ENCODE measurements at regions not wholly inside any gene's neighbourhood (a gene's known extent, or its start where the extent isn't known, plus 50 kb on each side); places are given as distances from the start of the nearest gene placed in this dataset.

DNA sequence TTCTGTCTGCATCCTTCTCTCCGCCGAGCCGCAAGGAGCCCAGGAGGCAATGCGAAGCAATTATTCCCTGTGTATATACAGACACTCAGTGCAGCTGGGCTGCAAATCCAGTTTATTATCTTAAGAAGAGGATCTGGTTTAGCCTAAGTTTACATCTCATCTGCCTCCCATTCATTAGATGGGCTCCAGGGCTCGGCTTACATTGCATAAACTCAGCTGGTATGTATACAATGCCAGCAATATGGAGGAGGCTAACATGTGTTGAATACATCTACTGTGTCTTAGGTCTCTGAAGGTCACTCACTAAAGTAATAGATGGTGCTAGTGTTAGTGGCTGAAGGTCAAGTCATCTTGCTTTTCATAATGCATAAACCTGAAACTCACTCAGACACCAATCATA, 996.8 kb downstream of the KCNMA1 start:
- Histone ChIP-seq H3F3A (ENCODE audit: insufficient read depth, low read length) (no peaks in the 10 kb centered on the region), H3K4me1 (ENCODE audit: insufficient read depth, low read length, severe bottlenecking) (no peaks in the 10 kb centered on the region), H3K4me3 (ENCODE audit: low read depth, low read length, poor library complexity, severe bottlenecking) (no peak overlapping the region), H2AFZ (ENCODE audit: low read length) (no peak overlapping the region), H3K9ac (ENCODE audit: low read length) (no peak overlapping the region), H3K9me3 (ENCODE audit: low read length) (no peaks in the 10 kb centered on the region), H3K27me3 (ENCODE audit: insufficient read depth, low read length) (no peaks in the 10 kb centered on the region), H4K20me1 (ENCODE audit: insufficient read depth, low read length) (no peaks in the 10 kb centered on the region), H3K9me2 (ENCODE audit: low read depth, low read length) (no peaks in the 10 kb centered on the region), H3K79me2 (ENCODE audit: insufficient read depth, low read length) (no peaks in the 10 kb centered on the region), H3K27ac (ENCODE audit: low read depth, low read length, poor library complexity, severe bottlenecking) (no peak overlapping the region), H3K36me3 (ENCODE audit: insufficient read depth, low read length) (no peaks in the 10 kb centered on the region), H3K4me2 (ENCODE audit: low read length) (no peak overlapping the region)
- TF ChIP-seq, protein P1, sequence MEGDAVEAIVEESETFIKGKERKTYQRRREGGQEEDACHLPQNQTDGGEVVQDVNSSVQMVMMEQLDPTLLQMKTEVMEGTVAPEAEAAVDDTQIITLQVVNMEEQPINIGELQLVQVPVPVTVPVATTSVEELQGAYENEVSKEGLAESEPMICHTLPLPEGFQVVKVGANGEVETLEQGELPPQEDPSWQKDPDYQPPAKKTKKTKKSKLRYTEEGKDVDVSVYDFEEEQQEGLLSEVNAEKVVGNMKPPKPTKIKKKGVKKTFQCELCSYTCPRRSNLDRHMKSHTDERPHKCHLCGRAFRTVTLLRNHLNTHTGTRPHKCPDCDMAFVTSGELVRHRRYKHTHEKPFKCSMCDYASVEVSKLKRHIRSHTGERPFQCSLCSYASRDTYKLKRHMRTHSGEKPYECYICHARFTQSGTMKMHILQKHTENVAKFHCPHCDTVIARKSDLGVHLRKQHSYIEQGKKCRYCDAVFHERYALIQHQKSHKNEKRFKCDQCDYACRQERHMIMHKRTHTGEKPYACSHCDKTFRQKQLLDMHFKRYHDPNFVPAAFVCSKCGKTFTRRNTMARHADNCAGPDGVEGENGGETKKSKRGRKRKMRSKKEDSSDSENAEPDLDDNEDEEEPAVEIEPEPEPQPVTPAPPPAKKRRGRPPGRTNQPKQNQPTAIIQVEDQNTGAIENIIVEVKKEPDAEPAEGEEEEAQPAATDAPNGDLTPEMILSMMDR (IDR thresholded peaks at IDR 0.05; ENCODE audit: low read length) = no peak
- no peak for TF ChIP-seq EZH2 (IDR thresholded peaks at IDR 0.05; ENCODE audit: borderline replicate concordance, low read length)

DNA sequence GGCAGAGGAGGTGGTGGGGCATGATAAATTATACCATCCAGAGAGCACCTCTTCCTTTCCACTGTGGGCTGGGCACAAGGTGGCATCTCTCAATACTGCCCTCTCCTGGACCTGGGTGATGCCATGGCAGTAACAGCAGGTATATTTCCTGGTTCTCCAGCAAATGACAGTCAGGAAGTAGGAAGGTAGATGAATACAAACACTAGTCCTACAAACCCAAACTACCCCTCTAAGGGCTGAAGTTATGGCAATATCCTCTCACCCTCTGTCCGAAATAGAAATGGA, 1004.9 kb downstream of the KCNMA1 start:
- Histone ChIP-seq H2AFZ (ENCODE audit: low read length) (no peak overlapping the region), H3K36me3 (ENCODE audit: insufficient read depth, low read length) (no peaks in the 10 kb centered on the region), H3K27ac (ENCODE audit: low read depth, low read length, poor library complexity, severe bottlenecking) (no peak overlapping the region), H4K20me1 (ENCODE audit: insufficient read depth, low read length) (no peaks in the 10 kb centered on the region), H3K9me3 (ENCODE audit: low read length) (no peaks in the 10 kb centered on the region), H3K4me2 (ENCODE audit: low read length) (no peak overlapping the region), H3K4me1 (ENCODE audit: insufficient read depth, low read length, severe bottlenecking) (no peaks in the 10 kb centered on the region), H3K9ac (ENCODE audit: low read length) (no peak overlapping the region), H3K79me2 (ENCODE audit: insufficient read depth, low read length) (no peaks in the 10 kb centered on the region), H3K27me3 (ENCODE audit: insufficient read depth, low read length) (no peaks in the 10 kb centered on the region), H3K9me2 (ENCODE audit: low read depth, low read length) (no peaks in the 10 kb centered on the region), H3K4me3 (ENCODE audit: low read depth, low read length, poor library complexity, severe bottlenecking) (no peak overlapping the region), H3F3A (ENCODE audit: insufficient read depth, low read length) (no peaks in the 10 kb centered on the region)
- TF ChIP-seq, protein P1 (IDR thresholded peaks at IDR 0.05; ENCODE audit: low read length) = peak; percentile 53; the same call in 1 of the 2 replicates
- TF ChIP-seq EZH2 (IDR thresholded peaks at IDR 0.05; ENCODE audit: borderline replicate concordance, low read length) = no peak

DNA sequence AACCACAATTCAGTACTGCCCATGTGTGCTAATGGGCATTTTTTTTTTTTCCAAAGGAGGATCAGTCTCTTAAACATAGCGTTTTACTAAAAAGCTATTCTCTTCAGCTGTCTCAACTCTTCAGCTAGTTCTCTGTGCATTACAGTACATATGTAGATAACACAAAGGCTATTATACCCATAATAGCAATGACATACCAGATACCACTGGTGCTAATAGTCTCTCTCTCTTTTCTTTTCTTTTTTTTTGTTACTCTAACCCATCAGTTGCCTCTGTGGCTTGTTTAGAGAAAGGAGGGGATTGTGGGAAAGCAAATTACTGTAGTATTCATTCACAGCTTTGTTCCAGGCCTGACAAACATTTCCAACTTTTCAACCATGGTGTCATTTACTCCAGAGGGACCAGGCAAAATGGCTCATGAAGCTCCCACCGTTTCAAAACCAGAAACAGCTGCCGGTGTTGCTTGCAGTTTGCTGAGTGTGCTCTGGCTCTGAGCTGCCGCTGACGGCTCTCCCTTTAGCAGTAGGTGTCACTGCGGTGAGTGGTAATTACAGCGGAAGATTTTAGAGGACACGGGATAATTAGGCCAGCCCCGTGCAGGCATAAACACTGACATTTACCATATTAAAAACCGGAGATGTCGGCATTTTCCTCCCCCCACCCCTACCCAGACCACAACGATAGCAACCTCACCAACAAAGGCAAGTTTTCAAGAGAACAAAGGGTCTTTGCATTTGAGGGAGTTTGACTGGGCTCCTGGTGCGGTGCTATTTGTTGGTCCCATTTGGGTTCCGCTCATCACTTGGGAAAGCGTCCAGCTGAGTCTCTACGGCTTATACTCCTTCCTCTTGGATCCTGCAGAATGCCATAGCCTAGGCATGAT, 1005.5 kb downstream of the KCNMA1 start:
- no peak overlapping the region for H3K27ac ChIP-seq (ENCODE audit: low read depth, low read length, poor library complexity, severe bottlenecking)
- H3K4me3 ChIP-seq (ENCODE audit: low read depth, low read length, poor library complexity, severe bottlenecking) = no peak overlapping the region
- H3K4me2 ChIP-seq (ENCODE audit: low read length) = no peak overlapping the region
- H2AFZ ChIP-seq (ENCODE audit: low read length) = no peak overlapping the region
- no peaks in the 10 kb centered on the region for H3K4me1 ChIP-seq (ENCODE audit: insufficient read depth, low read length, severe bottlenecking)
- H4K20me1 ChIP-seq (ENCODE audit: insufficient read depth, low read length) = no peaks in the 10 kb centered on the region
- TF ChIP-seq, protein P1 (IDR thresholded peaks at IDR 0.05; ENCODE audit: low read length) = no peak
- TF ChIP-seq EZH2 (IDR thresholded peaks at IDR 0.05; ENCODE audit: borderline replicate concordance, low read length) = no peak
- no peak overlapping the region for H3K9ac ChIP-seq (ENCODE audit: low read length)
- no peaks in the 10 kb centered on the region for H3K36me3 ChIP-seq (ENCODE audit: insufficient read depth, low read length)
- H3K9me3 ChIP-seq (ENCODE audit: low read length) = no peaks in the 10 kb centered on the region
- H3K79me2 ChIP-seq (ENCODE audit: insufficient read depth, low read length) = no peaks in the 10 kb centered on the region
- H3F3A ChIP-seq (ENCODE audit: insufficient read depth, low read length) = no peaks in the 10 kb centered on the region
- H3K27me3 ChIP-seq (ENCODE audit: insufficient read depth, low read length) = no peaks in the 10 kb centered on the region
- no peaks in the 10 kb centered on the region for H3K9me2 ChIP-seq (ENCODE audit: low read depth, low read length)
